HT1080 (cell line): ENCODE measurements at regions not wholly inside any gene's neighbourhood (a gene's known extent, or its start where the extent isn't known, plus 50 kb on each side); places are given as distances from the start of the nearest gene placed in this dataset.

Experiments used
- DNase-seq: peaks from one replicate; pipeline ENCODE4 v3.0.0-alpha.2; 2015; ENCODE audit warnings: low read depth

DNA sequence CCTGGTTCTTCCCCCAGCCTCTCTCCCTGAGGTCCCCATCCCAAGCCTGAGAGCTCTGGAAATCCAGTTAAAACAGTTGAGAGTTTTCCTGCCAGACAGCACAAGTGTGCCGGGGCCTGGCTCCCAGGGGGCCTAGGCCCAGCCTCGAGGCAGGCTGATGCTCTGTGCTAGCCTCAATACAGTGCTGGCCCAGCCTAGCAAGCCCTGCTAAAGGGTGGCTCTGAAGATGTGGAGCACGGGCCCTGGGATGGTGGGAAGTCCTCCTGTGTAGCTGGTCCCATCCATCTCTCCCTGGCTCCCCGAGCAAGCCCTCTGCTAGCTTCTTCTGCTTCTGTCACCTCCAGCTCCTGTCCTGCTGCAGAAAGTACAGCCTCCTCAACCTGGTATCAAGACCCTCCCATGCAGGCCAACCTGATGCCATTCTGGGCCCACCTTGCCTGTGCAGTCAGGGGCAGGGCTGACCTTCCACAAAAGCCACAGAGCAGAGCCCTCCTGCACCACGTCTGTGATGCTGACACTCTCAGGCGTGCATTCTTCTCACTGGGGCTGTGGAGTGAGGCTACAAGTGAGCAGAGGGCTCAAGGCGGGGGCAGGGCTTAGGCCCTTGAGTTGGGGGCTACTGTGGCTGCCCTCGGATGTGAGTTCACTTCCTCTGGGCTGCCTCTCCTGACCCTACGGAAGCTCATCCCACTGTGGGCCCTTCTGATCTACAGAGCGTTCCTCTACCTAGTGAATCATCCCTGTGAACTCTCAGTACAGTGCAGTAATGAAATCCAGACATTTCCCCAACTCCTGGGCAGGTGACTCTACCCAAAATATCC, 60.1 kb upstream of the LAPTM4A start:
- peak; percentile 49 for DNase-seq

DNA sequence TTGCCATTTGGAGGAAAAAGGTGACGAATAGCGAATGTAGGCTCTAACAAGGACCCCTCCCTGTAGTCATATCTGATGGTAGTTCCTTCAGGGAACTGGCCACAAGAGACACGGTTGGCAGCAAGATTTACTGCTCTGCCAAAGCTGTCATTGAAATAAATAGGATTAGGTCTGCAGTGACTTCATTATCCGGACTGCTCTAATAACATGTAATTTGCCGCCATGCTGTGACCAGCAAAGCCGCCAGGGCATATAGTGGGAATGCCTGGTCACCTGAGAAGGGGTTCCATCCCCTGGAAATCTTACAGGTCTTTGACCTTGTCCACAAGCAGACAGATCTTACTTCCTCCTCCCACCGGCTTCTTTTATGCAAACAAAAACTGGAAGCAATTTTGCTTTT, 59.4 kb upstream of the LAPTM4A start:
- DNase-seq: no peak

DNA sequence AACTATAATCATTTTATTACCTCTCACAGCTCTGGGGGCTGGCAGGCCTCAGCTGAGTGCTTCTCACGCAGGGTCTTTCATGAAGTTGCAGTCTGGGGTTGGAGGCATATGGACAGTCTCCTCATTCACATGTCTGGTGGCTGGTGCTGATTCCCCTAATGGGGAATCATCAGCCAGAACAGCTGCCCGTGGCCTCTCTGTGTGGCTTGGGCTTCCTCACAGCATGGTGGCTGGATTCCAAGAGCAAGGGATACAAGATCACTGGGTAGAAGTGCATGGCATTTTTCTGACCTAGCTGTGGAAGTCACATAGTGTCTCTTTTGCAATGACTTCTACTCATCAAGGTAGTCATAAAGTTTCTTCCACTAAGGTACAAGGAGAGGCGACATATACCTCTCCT, 59.0 kb upstream of the LAPTM4A start:
- DNase-seq: no peak

DNA sequence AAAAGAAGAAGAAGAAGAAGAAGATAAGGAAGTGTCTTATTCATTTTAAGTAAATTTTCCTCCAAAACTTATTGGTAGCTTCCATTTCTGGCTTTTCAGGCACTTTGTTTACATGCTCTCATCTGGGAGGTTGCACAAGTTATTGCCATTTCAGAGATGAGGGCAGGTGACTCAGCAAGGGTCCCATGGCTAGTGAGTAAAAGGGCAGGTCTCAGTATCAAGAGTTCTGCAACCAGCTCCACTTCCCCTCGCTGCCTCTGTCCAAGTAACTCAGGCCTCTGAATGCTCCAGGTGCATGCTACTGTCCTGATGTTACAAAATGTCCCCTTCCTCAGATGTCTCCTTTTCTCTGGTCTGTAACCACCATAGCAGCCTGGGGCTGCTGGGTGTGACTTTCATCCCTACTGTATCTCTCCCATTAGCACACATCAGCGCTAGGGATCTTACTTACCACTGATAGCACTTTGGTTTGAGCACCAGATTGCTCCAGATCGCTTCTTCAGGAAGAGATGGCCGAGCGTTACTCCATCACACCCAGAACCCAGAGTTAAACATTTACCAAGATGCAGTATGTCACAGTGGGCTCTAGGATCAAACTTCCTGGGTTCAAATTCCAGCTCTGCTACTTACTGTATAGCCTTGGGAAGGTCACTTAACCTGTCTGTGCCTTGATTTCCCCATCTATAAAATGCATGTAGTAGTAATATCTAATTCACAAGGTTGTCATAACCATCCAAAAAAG, 57.4 kb upstream of the LAPTM4A start:
- DNase-seq: peak; percentile 54

- DNase-seq: peak; percentile 54
Observed at GRCh38 chr2:20107776-20108175, 56.3 kb upstream of the LAPTM4A start.

GRCh38 chr2:20107352-20107751, 55.9 kb upstream of the LAPTM4A start:
- DNase-seq: no peak

DNA sequence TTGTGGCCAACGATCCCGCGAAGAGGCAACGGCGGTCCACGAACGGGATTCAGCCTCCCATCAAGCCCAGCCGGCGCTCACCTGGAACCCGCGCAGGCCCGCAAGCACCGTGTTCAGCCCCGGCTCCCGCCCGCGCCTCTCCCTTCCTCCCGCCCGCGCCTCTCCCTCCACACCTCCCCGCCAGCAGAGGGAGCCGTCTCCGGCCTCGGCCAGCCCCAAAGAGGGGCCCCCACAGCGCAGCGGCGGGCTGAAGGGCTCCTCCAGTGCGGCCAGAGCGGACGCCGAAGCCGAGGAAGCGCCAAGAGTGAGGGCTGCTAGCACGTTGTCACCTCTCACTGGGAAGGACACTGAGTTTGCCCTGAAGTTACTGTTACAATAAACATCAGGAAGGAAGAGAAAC, 55.3 kb upstream of the LAPTM4A start:
- DNase-seq: no peak

DNA sequence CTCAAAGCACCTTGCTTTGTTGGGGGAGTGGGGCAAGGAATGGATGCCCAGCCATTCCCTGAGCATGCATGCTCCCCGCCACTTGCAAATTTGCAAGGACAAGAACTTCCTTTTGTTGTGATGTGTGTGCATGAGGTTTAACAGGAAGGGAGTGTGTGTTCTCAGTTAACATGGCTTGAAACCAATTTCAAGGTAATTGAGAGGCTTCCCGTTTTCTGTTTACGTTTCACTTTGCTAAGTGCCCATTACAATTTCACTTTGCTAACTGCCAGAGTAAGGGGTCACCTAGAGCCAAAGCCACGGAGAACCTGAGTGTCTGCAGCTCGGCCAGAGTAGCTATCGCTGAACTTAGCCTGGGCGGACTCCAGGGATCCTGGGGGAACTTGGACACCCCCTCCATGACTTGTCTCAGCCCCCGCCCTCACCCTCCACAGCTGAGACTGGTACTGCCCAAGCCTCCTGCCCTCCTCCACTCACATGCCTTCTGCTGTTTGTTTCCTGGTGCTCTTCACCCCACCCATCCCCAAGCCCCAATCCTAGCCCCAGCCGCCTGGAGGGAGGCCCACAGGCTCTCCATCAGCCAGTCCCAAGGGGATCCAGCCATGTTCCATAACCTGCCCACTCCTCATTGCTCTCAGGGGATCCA, 53.6 kb upstream of the LAPTM4A start:
- DNase-seq: no peak

GRCh38 chr2:20103530-20103929, 52.1 kb upstream of the LAPTM4A start:
- DNase-seq: peak; percentile 61
